ENCODE measurements at regions not wholly inside any gene's neighbourhood (a gene's known extent, or its start where the extent isn't known, plus 50 kb on each side); places are given as distances from the start of the nearest gene placed in this dataset.

GRCh38 chr18:21162786-21163185 is 51.2 kb upstream of the ROCK1 start:
- DNase-seq (ENCODE audit: low spot score): no peak

- DNase-seq (ENCODE audit: low spot score): peak; percentile 74
Measured at GRCh38 chr18:21163647-21164547, 52.3 kb upstream of the ROCK1 start.

GRCh38 chr18:21164548-21165095 is 53.0 kb upstream of the ROCK1 start:
- no peak for DNase-seq (ENCODE audit: low spot score)

- no peak for DNase-seq (ENCODE audit: low spot score)
Measured at GRCh38 chr18:21167641-21168377, 56.2 kb upstream of the ROCK1 start.

GRCh38 chr18:21168880-21169279 is 57.3 kb upstream of the ROCK1 start:
- DNase-seq (ENCODE audit: low spot score): no peak

- DNase-seq (ENCODE audit: low spot score): no peak
Measured at GRCh38 chr18:21177822-21178221, 64.2 kb upstream of the GREB1L start.

GRCh38 chr18:21179590-21180220 is 62.3 kb upstream of the GREB1L start:
- DNase-seq (ENCODE audit: low spot score): peak; percentile 78

- DNase-seq (ENCODE audit: low spot score): no peak
Measured at GRCh38 chr18:21180588-21180987, 61.4 kb upstream of the GREB1L start.

- DNase-seq (ENCODE audit: low spot score): no peak
Measured at GRCh38 chr18:21181766-21182165, 60.3 kb upstream of the GREB1L start.

- no peak for DNase-seq (ENCODE audit: low spot score)
Measured at GRCh38 chr18:21183670-21184069, 58.4 kb upstream of the GREB1L start.

- DNase-seq (ENCODE audit: low spot score): no peak
Measured at GRCh38 chr18:21184396-21184996, 57.5 kb upstream of the GREB1L start.

GRCh38 chr18:21187886-21188285 is 54.1 kb upstream of the GREB1L start:
- DNase-seq (ENCODE audit: low spot score): no peak

- peak; percentile 85 for DNase-seq (ENCODE audit: low spot score)
Measured at GRCh38 chr18:21191596-21192307, 50.3 kb upstream of the GREB1L start.

All from AG20443 (cell line).